ENCODE measurements at regions not wholly inside any gene's neighbourhood (a gene's known extent, or its start where the extent isn't known, plus 50 kb on each side); places are given as distances from the start of the nearest gene placed in this dataset.

DNA sequence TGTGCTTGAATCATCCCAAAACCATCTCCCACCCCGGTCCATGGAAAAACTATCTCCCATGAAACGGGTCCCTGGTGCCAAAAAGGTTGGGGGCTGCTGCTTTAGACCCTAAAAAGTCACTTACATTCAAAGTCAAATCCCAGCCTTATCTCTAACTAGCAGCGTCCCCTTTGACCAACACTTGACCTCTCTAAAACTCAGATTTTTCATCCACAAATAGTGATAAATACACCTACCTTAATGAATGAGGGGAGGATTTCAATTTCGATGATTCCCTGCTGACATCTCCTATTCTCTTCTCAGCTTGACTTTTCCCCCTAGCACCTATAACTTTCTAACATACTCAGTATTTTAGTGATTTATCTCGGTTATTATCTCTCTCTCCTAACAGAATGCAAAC lies 137.3 kb downstream of the BTG1 start:
- no peak for DNase-seq (ENCODE audit: low read depth, low spot score)
- H3K27ac ChIP-seq = no peak overlapping the region

- no peak for DNase-seq (ENCODE audit: low read depth, low spot score)
- no peak overlapping the region for H3K27ac ChIP-seq
Measured at GRCh38 chr12:92007787-92008186, 137.9 kb downstream of the BTG1 start.

DNA sequence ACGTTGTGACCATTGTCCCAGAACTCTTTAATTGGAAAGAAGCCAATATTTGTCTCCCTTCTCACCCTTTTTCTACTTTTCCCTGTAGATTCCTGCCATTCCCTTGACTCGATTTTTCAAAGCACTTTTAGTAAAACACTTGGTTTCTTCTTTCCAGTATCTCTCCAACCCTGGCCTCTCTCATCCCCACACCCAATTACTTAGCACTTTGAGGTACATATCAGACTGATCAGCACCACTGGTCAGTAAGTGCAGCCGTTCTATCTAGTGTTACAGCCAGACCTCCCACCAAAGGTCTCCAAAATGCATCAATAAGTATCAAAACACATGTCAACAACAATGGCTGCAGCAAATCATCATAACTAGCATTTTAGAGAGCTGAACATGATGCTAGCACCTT lies 141.9 kb downstream of the BTG1 start:
- no peak for DNase-seq (ENCODE audit: low read depth, low spot score)

GRCh38 chr12:92002673-92003382 lies 142.8 kb downstream of the BTG1 start:
- no peak overlapping the region for H3K27ac ChIP-seq
- DNase-seq (ENCODE audit: low read depth, low spot score) = no peak

More for the DNA sequence above, 141.9 kb downstream of the BTG1 start:
- no peak overlapping the region for H3K27ac ChIP-seq

- H3K27ac ChIP-seq = no peak overlapping the region
- DNase-seq (ENCODE audit: low read depth, low spot score) = no peak
Measured at GRCh38 chr12:92002195-92002649, 143.4 kb downstream of the BTG1 start.

DNA sequence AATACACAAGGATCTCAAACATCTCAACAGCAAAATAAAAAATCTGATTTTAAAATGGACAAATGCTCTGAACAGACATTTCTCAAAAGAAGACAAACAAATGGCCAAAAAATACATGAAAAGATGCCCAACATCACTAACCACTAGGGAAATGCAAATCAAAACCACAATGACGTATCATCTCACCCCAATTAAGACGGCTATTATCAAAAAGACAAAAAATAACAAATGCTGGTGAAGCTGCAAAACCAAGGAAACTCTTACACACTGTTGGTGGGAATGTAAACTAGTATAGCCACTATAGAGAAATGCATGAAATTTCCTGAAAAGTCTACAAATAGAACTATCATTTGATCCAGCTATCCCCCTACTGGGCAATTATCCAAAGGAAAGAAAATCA lies 145.0 kb downstream of the BTG1 start:
- DNase-seq (ENCODE audit: low read depth, low spot score) = no peak
- no peak overlapping the region for H3K27ac ChIP-seq

- no peak for DNase-seq (ENCODE audit: low read depth, low spot score)
- H3K27ac ChIP-seq = no peak overlapping the region
Measured at GRCh38 chr12:91999823-92000222, 145.8 kb downstream of the BTG1 start.

DNA sequence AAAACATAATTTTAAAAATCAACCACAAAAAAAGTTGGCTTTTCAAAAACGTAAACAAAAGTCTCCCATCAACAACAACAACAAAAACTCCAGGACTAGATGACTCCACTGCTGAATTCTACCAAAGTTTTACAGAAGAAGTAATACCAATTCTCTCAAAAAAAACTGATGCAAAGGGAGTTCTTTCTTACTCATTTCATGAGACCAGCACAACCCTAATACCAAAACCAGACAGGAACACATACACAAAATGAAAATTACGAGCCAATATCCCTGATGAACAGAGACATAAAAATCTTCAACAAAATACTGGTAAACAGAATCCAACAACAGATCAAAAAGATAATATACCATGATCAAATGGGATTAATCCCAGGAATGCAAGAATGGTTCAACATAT lies 147.3 kb downstream of the BTG1 start:
- no peak for DNase-seq (ENCODE audit: low read depth, low spot score)
- H3K27ac ChIP-seq = no peak overlapping the region

DNA sequence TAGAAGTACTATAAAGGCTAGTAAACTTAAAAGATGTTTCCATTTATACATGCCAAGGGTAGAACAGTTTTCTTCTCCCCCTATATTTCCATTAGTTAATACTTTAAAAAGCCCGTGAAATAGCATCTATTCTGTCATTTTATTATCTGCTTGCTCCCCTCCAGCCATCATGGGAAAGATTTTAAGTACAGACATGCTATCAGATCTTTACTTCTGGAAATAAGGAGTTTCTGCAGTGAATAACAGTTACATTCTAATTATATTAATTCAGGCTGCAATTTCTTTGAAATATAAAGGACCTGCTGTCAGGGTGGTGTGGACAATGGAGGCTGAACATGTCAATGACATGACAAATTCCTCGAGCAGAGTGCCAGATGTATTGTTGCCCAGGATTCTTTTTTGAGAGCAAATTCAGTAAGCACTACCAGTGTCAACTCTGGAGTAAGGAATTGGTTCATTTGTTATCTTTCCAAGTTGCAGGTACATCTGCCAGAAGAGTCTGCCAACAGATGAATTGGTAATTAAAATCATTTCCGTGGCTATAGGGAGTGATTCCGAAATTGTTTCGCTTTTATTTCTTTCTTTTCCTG lies 151.3 kb downstream of the BTG1 start:
- DNase-seq (ENCODE audit: low read depth, low spot score) = no peak
- no peak overlapping the region for H3K27ac ChIP-seq

DNA sequence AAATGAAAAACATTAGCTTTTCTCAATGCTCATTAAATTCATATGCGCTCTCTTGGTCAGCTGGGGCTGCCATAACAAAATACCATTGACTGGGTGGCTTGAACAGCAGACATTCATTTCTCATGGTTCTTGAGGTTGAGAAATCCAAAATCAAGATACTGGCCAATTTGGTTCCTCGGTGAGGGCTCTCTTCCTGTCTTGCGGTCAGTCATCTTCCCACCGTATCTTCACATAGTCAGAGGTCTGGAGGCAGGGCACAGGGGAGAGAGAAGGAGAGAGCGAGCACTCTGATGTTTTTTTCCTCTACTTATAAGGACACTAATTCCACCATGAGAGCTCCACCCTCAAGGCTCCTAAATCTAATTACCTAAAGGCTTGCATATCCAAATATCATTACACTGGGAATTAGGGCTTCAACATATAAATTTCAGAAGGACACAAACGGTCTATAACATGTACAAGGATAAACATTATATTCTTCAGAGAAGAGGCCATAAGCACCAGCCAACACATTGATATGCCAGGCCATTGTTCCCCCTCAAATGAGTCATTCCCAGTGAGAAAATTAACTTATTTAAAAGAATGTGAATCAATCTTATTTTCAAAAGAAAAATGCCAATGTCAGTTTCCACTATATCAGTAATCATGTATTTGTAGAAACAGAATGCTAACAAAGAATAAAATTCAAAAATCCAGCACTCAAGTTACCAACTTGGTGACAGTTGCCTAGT lies 152.2 kb downstream of the BTG1 start:
- no peak for DNase-seq (ENCODE audit: low read depth, low spot score)
- H3K27ac ChIP-seq = no peak overlapping the region

- no peak overlapping the region for H3K27ac ChIP-seq
Measured at GRCh38 chr12:91991399-91992187, 154.1 kb downstream of the BTG1 start.

GRCh38 chr12:91990525-91990924 lies 155.1 kb downstream of the BTG1 start:
- DNase-seq (ENCODE audit: low read depth, low spot score) = no peak
- no peak overlapping the region for H3K27ac ChIP-seq

More at GRCh38 chr12:91991399-91992187, 154.1 kb downstream of the BTG1 start:
- no peak for DNase-seq (ENCODE audit: low read depth, low spot score)

- DNase-seq (ENCODE audit: low read depth, low spot score) = no peak
- no peak overlapping the region for H3K27ac ChIP-seq
Measured at GRCh38 chr12:91989143-91989542, 156.5 kb downstream of the BTG1 start.

DNA sequence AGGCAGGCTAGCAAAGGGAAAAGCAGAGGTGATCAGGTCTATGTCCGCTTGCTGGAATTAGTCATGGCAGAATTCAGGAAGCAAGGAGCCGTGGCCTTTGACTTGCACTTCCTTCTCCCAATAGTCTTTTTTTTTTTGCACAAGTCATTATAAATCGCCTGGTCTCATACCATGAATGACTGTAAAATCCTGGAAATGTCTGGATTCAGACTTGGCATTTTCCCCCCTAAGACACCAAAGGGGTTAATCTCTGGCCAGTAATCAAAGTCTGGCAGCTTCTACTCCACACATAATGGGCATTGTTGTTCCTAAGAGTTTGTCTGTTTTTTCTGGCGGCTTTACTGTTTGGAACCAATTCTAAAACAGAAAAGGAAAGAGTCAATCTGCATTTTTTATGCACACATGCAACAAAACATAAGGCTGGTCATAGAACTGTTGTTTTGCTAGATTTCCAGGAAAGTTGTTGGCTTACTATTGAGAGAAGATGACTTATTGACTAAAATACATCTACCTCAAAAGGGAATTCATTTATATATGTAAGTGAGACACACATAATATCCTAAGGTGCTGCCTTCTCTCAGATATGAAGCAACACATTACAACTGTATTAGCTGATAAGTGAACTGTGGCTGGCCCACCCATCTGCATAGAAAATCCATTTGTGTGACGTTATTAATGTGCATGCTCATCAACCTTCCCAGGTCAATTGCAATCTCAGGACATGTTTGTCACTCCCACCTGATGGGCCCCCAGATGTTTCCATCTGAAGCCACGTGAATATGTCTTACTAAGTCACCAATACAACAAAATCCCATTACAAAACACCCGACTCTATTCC lies 157.3 kb downstream of the BTG1 start:
- H3K27ac ChIP-seq = no peak overlapping the region
- no peak for DNase-seq (ENCODE audit: low read depth, low spot score)

DNA sequence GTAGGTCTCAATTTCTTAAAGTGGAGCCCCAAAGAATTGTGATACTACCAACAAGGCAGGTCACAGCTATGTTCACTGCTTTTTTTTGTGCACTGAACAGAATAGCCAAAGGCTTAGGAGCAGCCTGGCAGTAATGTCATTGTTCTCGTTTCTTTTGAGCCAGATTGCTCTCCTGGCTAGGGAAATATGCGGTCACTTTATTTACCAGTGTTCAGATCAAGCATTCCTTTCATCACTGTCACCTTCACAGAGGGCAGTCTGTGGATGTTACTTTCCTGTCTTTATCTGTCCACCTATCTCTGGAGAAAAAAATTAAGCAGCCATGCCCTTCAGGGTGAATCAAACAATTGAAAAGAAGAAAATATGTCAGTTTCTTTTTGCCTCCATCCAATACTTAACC lies 159.6 kb downstream of the BTG1 start:
- no peak overlapping the region for H3K27ac ChIP-seq
- DNase-seq (ENCODE audit: low read depth, low spot score) = peak; percentile 20

DNA sequence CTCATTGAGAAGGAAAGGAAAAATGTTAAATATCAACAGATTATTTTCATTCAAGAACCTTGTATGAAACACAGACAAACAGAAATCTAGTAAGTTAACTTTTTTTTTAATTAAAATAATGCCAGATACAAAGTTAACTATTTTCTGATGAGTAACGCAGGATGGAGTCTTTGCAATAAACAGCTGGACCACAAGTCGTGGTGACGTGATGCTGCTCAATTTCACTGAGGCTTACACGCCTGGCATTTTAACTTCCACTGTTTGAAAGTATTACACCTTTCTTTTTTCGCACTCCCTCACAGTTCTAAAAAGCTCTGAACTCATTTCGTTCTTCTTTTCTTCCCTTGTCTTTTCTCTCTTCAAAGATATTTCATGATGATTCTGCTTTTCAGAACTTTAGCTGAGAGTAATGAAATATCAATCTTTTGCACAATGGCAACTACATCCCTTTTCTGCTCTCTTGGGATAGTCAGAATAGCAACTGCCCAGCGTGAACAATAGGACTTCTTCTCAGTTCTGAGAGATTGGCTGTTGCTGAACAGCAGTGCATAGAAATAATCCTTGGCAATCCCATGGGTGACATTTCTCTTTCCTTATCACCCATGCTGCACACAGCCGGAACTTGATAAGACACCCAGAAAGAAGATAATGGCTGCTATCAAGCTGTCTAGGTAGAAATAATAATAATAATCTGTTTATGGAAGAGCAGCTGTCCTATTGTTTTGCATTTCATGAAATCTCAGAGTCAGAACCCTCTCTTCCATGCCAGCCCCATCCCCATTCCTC lies 160.5 kb downstream of the BTG1 start:
- H3K27ac ChIP-seq = no peak overlapping the region
- no peak for DNase-seq (ENCODE audit: low read depth, low spot score)

GRCh38 chr12:91984556-91984955 lies 161.1 kb downstream of the BTG1 start:
- no peak for DNase-seq (ENCODE audit: low read depth, low spot score)
- H3K27ac ChIP-seq = no peak overlapping the region

DNA sequence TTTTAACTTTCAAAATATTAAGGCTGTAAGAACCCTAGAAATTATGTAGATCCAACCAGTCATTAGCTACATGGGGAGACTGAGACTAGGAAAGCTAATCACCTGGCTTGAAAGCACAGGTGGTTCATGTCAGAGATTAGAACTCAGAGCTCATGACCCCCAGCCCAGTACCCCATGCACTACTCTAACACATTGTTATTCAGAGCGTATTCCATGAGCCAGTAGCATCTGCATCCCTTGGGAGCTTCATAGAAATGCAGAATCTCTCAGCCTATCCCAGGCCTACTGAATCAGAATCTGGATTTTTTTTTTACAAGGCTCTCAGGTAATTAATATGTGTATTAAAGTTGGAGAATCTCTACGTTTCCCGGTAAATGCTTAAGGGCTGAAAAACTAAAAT lies 161.7 kb downstream of the BTG1 start:
- DNase-seq (ENCODE audit: low read depth, low spot score) = no peak
- no peak overlapping the region for H3K27ac ChIP-seq

- DNase-seq (ENCODE audit: low read depth, low spot score) = no peak
- H3K27ac ChIP-seq = no peak overlapping the region
Measured at GRCh38 chr12:91982946-91983345, 162.7 kb downstream of the BTG1 start.
